Muscle layer of colon (tissue), 2 donors: ENCODE measurements at regions not wholly inside any gene's neighbourhood (a gene's known extent, or its start where the extent isn't known, plus 50 kb on each side); places are given as distances from the start of the nearest gene placed in this dataset.

Experiments
- H3K27ac ChIP-seq: one replicate; pipeline ENCODE4 v1.7.0; 2013; ENCODE audit warnings: low read depth, mild to moderate bottlenecking, low read length, moderate library complexity
- H3K27me3 ChIP-seq, 2 donors: one replicate each; pipeline ENCODE4 v1.7.0; 2013; ENCODE audit warnings: low read length in 2 of 2, mild to moderate bottlenecking in 2 of 2; ENCODE audit not compliant: insufficient read depth in 2 of 2, control insufficient read depth in 1 of 2
- H3K36me3 ChIP-seq: one replicate; pipeline ENCODE4 v1.7.0; 2013; ENCODE audit warnings: mild to moderate bottlenecking, low read length; ENCODE audit not compliant: insufficient read depth
- H3K4me1 ChIP-seq: one replicate; pipeline ENCODE4 v1.7.0; 2013; ENCODE audit warnings: mild to moderate bottlenecking, low read length; ENCODE audit not compliant: insufficient read depth
- H3K4me3 ChIP-seq, 2 donors: one replicate each; pipeline ENCODE4 v1.7.0; 2013; ENCODE audit warnings: low read length in 2 of 2, low read depth in 1 of 2, mild to moderate bottlenecking in 1 of 2, moderate library complexity in 1 of 2
- H3K9ac ChIP-seq: one replicate; pipeline ENCODE4 v1.7.0; 2013; ENCODE audit warnings: low read length
- H3K9me3 ChIP-seq: one replicate; pipeline ENCODE4 v1.7.0; 2013; ENCODE audit warnings: mild to moderate bottlenecking, low read length
- donor health status: abdominal sarcoma.
- donor health status: Adenocarcinoma of cecum.

- no peaks in the 10 kb centered on the region for H3K36me3 ChIP-seq
- H3K27ac ChIP-seq: no peak overlapping the region
- no peaks in the 10 kb centered on the region for H3K9me3 ChIP-seq
- H3K27me3 ChIP-seq: no peaks in the 10 kb centered on the region
- no peak overlapping the region for H3K9ac ChIP-seq
- H3K4me3 ChIP-seq: no peak overlapping the region
- H3K4me1 ChIP-seq: no peaks in the 10 kb centered on the region
These were observed 314.4 kb downstream of the ANKRD30A start for GRCh38 chr10:37439826-37440225.

- Histone ChIP-seq H3K4me3 (no peak overlapping the region), H3K4me1 (no peaks in the 10 kb centered on the region), H3K9ac (no peak overlapping the region), H3K27me3 (no peaks in the 10 kb centered on the region), H3K36me3 (no peaks in the 10 kb centered on the region), H3K9me3 (no peaks in the 10 kb centered on the region), H3K27ac (no peak overlapping the region)
These were observed 311.0 kb downstream of the ANKRD30A start for GRCh38 chr10:37436357-37436756.

- H3K27ac ChIP-seq: no peak overlapping the region
- no peaks in the 10 kb centered on the region for H3K36me3 ChIP-seq
- no peak overlapping the region for H3K4me3 ChIP-seq
- no peaks in the 10 kb centered on the region for H3K27me3 ChIP-seq
- H3K9me3 ChIP-seq: no peaks in the 10 kb centered on the region
- H3K9ac ChIP-seq: no peak overlapping the region
- no peaks in the 10 kb centered on the region for H3K4me1 ChIP-seq
These were observed 308.7 kb downstream of the ANKRD30A start for GRCh38 chr10:37434091-37434490.
